ENCODE measurements at regions not wholly inside any gene's neighbourhood (a gene's known extent, or its start where the extent isn't known, plus 50 kb on each side); places are given as distances from the start of the nearest gene placed in this dataset.
"Not testable (repeated sequence)": the region's sequence is repeated elsewhere in the genome, so short reads cannot be mapped to it uniquely, and the experiment has no call there.

GRCh38 chr2:109707281-109708147, 86.6 kb upstream of the RGPD5 start:
- no peak for TF ChIP-seq CTCF (IDR thresholded peaks at IDR 0.05; ENCODE audit: low read depth, low read length)
- H3K4me3 ChIP-seq (ENCODE audit: low read depth, low read length), result no peak overlapping the region

GRCh38 chr2:109710505-109711229, 83.4 kb upstream of the RGPD5 start:
- H3K4me3 ChIP-seq (ENCODE audit: low read depth, low read length), result no peak overlapping the region
- TF ChIP-seq CTCF (IDR thresholded peaks at IDR 0.05; ENCODE audit: low read depth, low read length), result no peak

- H3K4me3 ChIP-seq (ENCODE audit: low read depth, low read length), result no peak overlapping the region
- no peak for TF ChIP-seq CTCF (IDR thresholded peaks at IDR 0.05; ENCODE audit: low read depth, low read length)
These were observed 82.6 kb upstream of the RGPD5 start for GRCh38 chr2:109711230-109712122.

- no peak overlapping the region for H3K4me3 ChIP-seq (ENCODE audit: low read depth, low read length)
- TF ChIP-seq CTCF (IDR thresholded peaks at IDR 0.05; ENCODE audit: low read depth, low read length), result no peak
These were observed 82.0 kb upstream of the RGPD5 start for GRCh38 chr2:109712123-109712449.

- TF ChIP-seq CTCF (IDR thresholded peaks at IDR 0.05; ENCODE audit: low read depth, low read length), result no peak
- H3K4me3 ChIP-seq (ENCODE audit: low read depth, low read length), result no peak overlapping the region
These were observed 81.4 kb upstream of the RGPD5 start for GRCh38 chr2:109712746-109713145.

- no peak overlapping the region for H3K4me3 ChIP-seq (ENCODE audit: low read depth, low read length)
- TF ChIP-seq CTCF (IDR thresholded peaks at IDR 0.05; ENCODE audit: low read depth, low read length), result no peak
These were observed 78.7 kb upstream of the RGPD5 start for GRCh38 chr2:109715313-109715805.

- H3K4me3 ChIP-seq (ENCODE audit: low read depth, low read length), result not testable (repeated sequence)
These were observed 77.5 kb upstream of the RGPD5 start for GRCh38 chr2:109716596-109716995.
